ENCODE measurements at regions not wholly inside any gene's neighbourhood (a gene's known extent, or its start where the extent isn't known, plus 50 kb on each side); places are given as distances from the start of the nearest gene placed in this dataset.

GRCh38 chr4:120355881-120356280 lies 289.2 kb upstream of the MAD2L1 start:
- no peak for TF ChIP-seq CTCF (IDR thresholded peaks at IDR 0.05; ENCODE audit: control insufficient read depth, extremely low read depth, insufficient read depth)
- no peak for DNase-seq (ENCODE audit: low read depth)
- no peak overlapping the region for H3K4me3 ChIP-seq (ENCODE audit: low read depth, low read length)

- no peak for TF ChIP-seq CTCF (IDR thresholded peaks at IDR 0.05; ENCODE audit: control insufficient read depth, extremely low read depth, insufficient read depth)
- H3K4me3 ChIP-seq (ENCODE audit: low read depth, low read length): no peak overlapping the region
- DNase-seq (ENCODE audit: low read depth): no peak
Observed at GRCh38 chr4:120354381-120354780, 287.7 kb upstream of the MAD2L1 start.

DNA sequence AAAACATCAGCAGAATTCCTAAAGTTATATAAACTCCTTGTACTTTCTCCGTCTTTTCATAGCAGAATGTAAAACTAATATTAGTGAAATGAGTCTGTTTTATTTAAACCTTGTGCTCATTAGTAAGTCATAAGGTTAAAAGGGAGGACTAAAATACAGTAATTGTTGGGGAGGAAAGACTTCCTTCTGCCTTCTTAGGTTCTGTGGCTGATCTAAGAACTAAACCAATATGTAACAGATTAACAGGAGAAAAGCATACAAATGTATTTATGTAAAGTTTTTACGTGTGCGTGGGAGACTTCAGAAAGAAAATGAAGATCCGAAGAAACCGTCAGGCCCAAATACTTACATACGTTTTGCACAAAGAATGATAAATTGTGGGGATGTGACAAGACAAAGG lies 286.6 kb upstream of the MAD2L1 start:
- TF ChIP-seq CTCF (IDR thresholded peaks at IDR 0.05; ENCODE audit: control insufficient read depth, extremely low read depth, insufficient read depth): no peak
- H3K4me3 ChIP-seq (ENCODE audit: low read depth, low read length): no peak overlapping the region
- DNase-seq (ENCODE audit: low read depth): no peak

DNA sequence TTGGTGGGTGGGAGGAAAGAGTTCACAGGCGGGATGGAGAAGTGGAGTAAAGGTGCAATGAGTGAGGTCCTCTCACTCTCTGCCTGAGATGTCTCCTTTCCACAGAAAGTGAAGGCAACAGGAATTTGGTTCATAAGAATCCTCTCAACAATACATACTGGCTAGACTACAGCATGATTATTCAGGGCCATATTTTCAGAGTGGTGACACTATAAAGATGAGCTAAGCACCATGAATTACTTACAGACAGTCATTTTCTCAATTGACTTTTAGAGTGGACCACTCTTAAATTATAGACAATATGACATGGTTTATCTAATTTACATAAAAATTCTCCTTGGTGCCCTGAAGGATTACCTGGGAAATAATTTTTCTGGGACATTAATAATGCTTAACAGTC lies 286.1 kb upstream of the MAD2L1 start:
- no peak overlapping the region for H3K4me3 ChIP-seq (ENCODE audit: low read depth, low read length)
- DNase-seq (ENCODE audit: low read depth): no peak
- no peak for TF ChIP-seq CTCF (IDR thresholded peaks at IDR 0.05; ENCODE audit: control insufficient read depth, extremely low read depth, insufficient read depth)

DNA sequence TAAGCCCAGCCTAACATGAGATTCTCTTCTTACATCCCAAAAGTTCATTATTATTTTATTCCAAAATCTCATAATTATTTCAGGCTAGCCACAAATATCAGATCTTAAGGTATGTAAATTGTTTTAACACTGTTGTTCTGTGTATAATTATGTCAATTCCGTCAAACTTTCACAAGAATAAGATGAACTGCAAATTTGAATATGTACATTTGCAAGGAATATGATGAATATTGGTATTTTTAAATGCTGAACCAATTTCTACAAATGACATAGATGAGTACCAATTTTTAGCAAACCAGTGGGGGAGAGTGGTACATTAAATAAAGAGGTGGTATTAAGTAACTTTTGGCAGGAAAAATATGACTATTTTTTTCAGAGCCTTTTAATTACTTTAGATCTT lies 282.3 kb upstream of the MAD2L1 start:
- TF ChIP-seq CTCF (IDR thresholded peaks at IDR 0.05; ENCODE audit: control insufficient read depth, extremely low read depth, insufficient read depth): no peak
- no peak for DNase-seq (ENCODE audit: low read depth)
- no peak overlapping the region for H3K4me3 ChIP-seq (ENCODE audit: low read depth, low read length)

- H3K4me3 ChIP-seq (ENCODE audit: low read depth, low read length): no peak overlapping the region
- no peak for TF ChIP-seq CTCF (IDR thresholded peaks at IDR 0.05; ENCODE audit: control insufficient read depth, extremely low read depth, insufficient read depth)
- DNase-seq (ENCODE audit: low read depth): no peak
Observed at GRCh38 chr4:120348521-120348920, 281.9 kb upstream of the MAD2L1 start.

DNA sequence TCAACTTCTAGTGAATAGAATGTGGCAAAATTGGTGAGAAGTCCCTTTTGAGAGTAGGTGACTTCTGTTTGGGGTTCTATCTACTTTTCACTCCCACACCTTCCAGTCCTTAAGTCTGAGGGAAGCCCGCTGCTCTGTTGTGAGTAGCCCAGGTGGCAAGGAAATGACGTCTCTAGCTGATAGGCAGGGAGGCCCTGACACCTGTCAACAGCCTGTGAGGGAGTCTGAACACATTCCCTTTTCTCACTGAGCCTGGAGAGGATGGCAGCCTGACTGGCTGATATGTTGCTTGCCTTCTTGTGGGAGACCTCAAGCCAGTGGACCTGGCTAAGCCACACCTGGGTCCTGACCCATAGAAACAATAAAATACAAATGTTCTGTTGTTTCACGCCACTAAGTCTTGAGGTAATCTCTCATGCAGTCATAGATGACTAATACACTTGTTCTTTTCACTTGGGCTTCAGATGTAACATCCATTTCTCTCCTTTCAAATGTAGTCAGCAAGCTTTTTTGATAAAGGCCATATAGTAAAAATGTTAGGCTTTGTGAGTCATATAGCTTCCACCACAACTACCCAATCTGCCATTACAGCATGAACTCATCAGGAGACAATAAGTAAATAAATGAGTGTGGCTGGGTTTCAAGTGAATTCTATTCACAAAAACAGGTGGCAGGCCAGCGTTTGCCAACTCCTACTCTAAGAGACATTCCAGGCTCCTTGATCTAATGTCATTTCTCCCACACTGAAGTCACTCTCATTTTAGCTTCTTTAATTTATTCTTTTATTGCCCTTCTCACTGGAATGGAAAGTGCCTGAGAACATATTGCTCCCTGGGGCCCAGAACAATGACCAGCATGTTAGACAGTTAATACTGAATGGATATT lies 265.1 kb upstream of the MAD2L1 start:
- no peak overlapping the region for H3K4me3 ChIP-seq (ENCODE audit: low read depth, low read length)
- TF ChIP-seq CTCF (IDR thresholded peaks at IDR 0.05; ENCODE audit: control insufficient read depth, extremely low read depth, insufficient read depth): no peak
- no peak for DNase-seq (ENCODE audit: low read depth)

Data from LNCaP clone FGC (cell line).